ENCODE measurements at regions not wholly inside any gene's neighbourhood (a gene's known extent, or its start where the extent isn't known, plus 50 kb on each side); places are given as distances from the start of the nearest gene placed in this dataset.

- TF ChIP-seq POLR2A (IDR thresholded peaks at IDR 0.05; ENCODE audit: low read depth, low read length) (no peak), CREB1 (IDR thresholded peaks at IDR 0.05; ENCODE audit: low read depth) (no peak), EGR1 (IDR thresholded peaks at IDR 0.05; ENCODE audit: borderline replicate concordance in 1 of 2, low read depth in 2 of 2, low read length in 2 of 2) (no peak), ATF2 (IDR thresholded peaks at IDR 0.05; ENCODE audit: low read length) (no peak), SIN3A (IDR thresholded peaks at IDR 0.05; ENCODE audit: low read depth, low read length) (no peak), BRCA1 (IDR thresholded peaks at IDR 0.05; ENCODE audit: low read depth, low read length) (no peak), YY1 (IDR thresholded peaks at IDR 0.05; ENCODE audit: low read depth, low read length) (no peak), POU2F2 (IDR thresholded peaks at IDR 0.05; ENCODE audit: borderline replicate concordance, low read depth, low read length) (no peak), SPI1 (IDR thresholded peaks at IDR 0.05; ENCODE audit: borderline replicate concordance, insufficient read depth, low read depth, low read length) (no peak), POLR2AphosphoS5 (IDR thresholded peaks at IDR 0.05; ENCODE audit: low read length) (no peak)
- TF ChIP-seq, protein P1, sequence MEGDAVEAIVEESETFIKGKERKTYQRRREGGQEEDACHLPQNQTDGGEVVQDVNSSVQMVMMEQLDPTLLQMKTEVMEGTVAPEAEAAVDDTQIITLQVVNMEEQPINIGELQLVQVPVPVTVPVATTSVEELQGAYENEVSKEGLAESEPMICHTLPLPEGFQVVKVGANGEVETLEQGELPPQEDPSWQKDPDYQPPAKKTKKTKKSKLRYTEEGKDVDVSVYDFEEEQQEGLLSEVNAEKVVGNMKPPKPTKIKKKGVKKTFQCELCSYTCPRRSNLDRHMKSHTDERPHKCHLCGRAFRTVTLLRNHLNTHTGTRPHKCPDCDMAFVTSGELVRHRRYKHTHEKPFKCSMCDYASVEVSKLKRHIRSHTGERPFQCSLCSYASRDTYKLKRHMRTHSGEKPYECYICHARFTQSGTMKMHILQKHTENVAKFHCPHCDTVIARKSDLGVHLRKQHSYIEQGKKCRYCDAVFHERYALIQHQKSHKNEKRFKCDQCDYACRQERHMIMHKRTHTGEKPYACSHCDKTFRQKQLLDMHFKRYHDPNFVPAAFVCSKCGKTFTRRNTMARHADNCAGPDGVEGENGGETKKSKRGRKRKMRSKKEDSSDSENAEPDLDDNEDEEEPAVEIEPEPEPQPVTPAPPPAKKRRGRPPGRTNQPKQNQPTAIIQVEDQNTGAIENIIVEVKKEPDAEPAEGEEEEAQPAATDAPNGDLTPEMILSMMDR (IDR thresholded peaks at IDR 0.05 in 2 of 3, conservative IDR thresholded peaks at IDR 0.05 in 1 of 3; ENCODE audit: control insufficient read depth in 2 of 3, extremely low read depth in 1 of 3, insufficient read depth in 1 of 3, low read depth in 3 of 3, low read length in 3 of 3), result no peak
- TF ChIP-seq, protein P2, sequence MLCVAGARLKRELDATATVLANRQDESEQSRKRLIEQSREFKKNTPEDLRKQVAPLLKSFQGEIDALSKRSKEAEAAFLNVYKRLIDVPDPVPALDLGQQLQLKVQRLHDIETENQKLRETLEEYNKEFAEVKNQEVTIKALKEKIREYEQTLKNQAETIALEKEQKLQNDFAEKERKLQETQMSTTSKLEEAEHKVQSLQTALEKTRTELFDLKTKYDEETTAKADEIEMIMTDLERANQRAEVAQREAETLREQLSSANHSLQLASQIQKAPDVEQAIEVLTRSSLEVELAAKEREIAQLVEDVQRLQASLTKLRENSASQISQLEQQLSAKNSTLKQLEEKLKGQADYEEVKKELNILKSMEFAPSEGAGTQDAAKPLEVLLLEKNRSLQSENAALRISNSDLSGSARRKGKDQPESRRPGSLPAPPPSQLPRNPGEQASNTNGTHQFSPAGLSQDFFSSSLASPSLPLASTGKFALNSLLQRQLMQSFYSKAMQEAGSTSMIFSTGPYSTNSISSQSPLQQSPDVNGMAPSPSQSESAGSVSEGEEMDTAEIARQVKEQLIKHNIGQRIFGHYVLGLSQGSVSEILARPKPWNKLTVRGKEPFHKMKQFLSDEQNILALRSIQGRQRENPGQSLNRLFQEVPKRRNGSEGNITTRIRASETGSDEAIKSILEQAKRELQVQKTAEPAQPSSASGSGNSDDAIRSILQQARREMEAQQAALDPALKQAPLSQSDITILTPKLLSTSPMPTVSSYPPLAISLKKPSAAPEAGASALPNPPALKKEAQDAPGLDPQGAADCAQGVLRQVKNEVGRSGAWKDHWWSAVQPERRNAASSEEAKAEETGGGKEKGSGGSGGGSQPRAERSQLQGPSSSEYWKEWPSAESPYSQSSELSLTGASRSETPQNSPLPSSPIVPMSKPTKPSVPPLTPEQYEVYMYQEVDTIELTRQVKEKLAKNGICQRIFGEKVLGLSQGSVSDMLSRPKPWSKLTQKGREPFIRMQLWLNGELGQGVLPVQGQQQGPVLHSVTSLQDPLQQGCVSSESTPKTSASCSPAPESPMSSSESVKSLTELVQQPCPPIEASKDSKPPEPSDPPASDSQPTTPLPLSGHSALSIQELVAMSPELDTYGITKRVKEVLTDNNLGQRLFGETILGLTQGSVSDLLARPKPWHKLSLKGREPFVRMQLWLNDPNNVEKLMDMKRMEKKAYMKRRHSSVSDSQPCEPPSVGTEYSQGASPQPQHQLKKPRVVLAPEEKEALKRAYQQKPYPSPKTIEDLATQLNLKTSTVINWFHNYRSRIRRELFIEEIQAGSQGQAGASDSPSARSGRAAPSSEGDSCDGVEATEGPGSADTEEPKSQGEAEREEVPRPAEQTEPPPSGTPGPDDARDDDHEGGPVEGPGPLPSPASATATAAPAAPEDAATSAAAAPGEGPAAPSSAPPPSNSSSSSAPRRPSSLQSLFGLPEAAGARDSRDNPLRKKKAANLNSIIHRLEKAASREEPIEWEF (IDR thresholded peaks at IDR 0.05; ENCODE audit: insufficient replicate concordance, low read depth, low read length), result no peak
- TF ChIP-seq, protein P3, sequence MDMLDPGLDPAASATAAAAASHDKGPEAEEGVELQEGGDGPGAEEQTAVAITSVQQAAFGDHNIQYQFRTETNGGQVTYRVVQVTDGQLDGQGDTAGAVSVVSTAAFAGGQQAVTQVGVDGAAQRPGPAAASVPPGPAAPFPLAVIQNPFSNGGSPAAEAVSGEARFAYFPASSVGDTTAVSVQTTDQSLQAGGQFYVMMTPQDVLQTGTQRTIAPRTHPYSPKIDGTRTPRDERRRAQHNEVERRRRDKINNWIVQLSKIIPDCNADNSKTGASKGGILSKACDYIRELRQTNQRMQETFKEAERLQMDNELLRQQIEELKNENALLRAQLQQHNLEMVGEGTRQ (IDR thresholded peaks at IDR 0.05; ENCODE audit: borderline replicate concordance, low read depth, low read length), result no peak
Observed at GRCh38 chr9:126106404-126106803, 220.2 kb upstream of the MVB12B start.

Measured in GM12878 (cell line).